H1 (cell line): ENCODE measurements at regions not wholly inside any gene's neighbourhood (a gene's known extent, or its start where the extent isn't known, plus 50 kb on each side); places are given as distances from the start of the nearest gene placed in this dataset.

ENCODE experiments used
- ATF3 ChIP-seq: IDR thresholded peaks from 2 replicates; pipeline ENCODE4 v1.6.1; 2011; ENCODE audit warnings: low read depth, mild to moderate bottlenecking, low read length; ENCODE audit not compliant: insufficient read depth
- CBX5 ChIP-seq: fragments of 300-800, 300-1000 bp; sonication (generic); IDR thresholded peaks from 2 replicates; pipeline ENCODE4 v1.7.1; 2016; ENCODE audit warnings: antibody characterized with exemption, low read length, low read depth
- CEBPB ChIP-seq: IDR thresholded peaks from 2 replicates; pipeline ENCODE4 v1.6.1; 2012; ENCODE audit warnings: low read depth, low read length
- CREB1 ChIP-seq: IDR thresholded peaks from 2 replicates; pipeline ENCODE4 v1.6.1; 2012; ENCODE audit warnings: inconsistent platforms
- CTCF ChIP-seq, 3 experiments: IDR thresholded peaks; 1 replicate in 2 of 3; 2 replicates in 1 of 3; pipeline versions ENCODE4 v1.5.1 to v1.6.1; 2011; ENCODE audit warnings: low read length in 3 of 3, mild to moderate bottlenecking in 3 of 3, inconsistent platforms in 2 of 3, low read depth in 1 of 3, moderate library complexity in 1 of 3; ENCODE audit not compliant: insufficient read depth in 1 of 3; ENCODE audit errors: control extremely low read depth in 1 of 3
- EZH2 ChIP-seq: fragments of 200-600 bp; sonication (generic); IDR thresholded peaks from 2 replicates; pipeline ENCODE4 v1.7.1; 2012; ENCODE audit warnings: low read depth, mild to moderate bottlenecking, moderate library complexity, low read length, inconsistent platforms; ENCODE audit not compliant: severe bottlenecking
- GTF2F1 ChIP-seq: IDR thresholded peaks from 2 replicates; pipeline ENCODE4 v1.6.1; 2012; ENCODE audit warnings: low read depth, low read length, improper control_type of control experiment, borderline replicate concordance
- JUN ChIP-seq: IDR thresholded peaks from 2 replicates; pipeline ENCODE4 v1.6.1; 2011; ENCODE audit warnings: low read depth, mild to moderate bottlenecking, improper control_type of control experiment, low read length
- KDM1A ChIP-seq: fragments of 200-600, 300-600 bp; sonication (generic); IDR thresholded peaks from 2 replicates; pipeline ENCODE4 v1.7.1; 2016; ENCODE audit warnings: mild to moderate bottlenecking, low read length, borderline replicate concordance
- POLR2AphosphoS5 ChIP-seq: IDR thresholded peaks from 2 replicates; pipeline ENCODE4 v1.6.1; 2011; ENCODE audit warnings: low read depth, low read length
- RAD21 ChIP-seq, 2 experiments: IDR thresholded peaks in 1 of 2; conservative IDR thresholded peaks in 1 of 2; 2 replicates each; pipeline ENCODE4 v1.6.1; 2011; ENCODE audit warnings: low read depth in 2 of 2, low read length in 2 of 2, improper control_type of control experiment in 1 of 2, inconsistent platforms in 1 of 2, mild to moderate bottlenecking in 1 of 2, moderate library complexity in 1 of 2
- SP4 ChIP-seq: IDR thresholded peaks from 2 replicates; pipeline ENCODE4 v1.6.1; 2012; ENCODE audit warnings: low read length, inconsistent platforms
- YY1 ChIP-seq: IDR thresholded peaks from 2 replicates; pipeline ENCODE4 v1.6.1; 2011; ENCODE audit warnings: low read depth, mild to moderate bottlenecking, low read length
- ZNF274 ChIP-seq: IDR thresholded peaks from 2 replicates; pipeline ENCODE4 v1.7.0; 2012; ENCODE audit warnings: low read length, borderline replicate concordance; ENCODE audit errors: extremely low read depth

GRCh38 chr13:88162076-88162702, 491.0 kb downstream of the SLITRK5 start:
- TF ChIP-seq EZH2 (no peak), CREB1 (no peak), POLR2AphosphoS5 (no peak), CTCF (IDR thresholded peaks at IDR 0.05; ENCODE audit: control extremely low read depth in 1 of 3, insufficient read depth in 1 of 3, low read depth in 1 of 3, low read length in 3 of 3) (no peak), CEBPB (no peak), CBX5 (no peak), SP4 (no peak), GTF2F1 (no peak), JUN (no peak), RAD21 (IDR thresholded peaks at IDR 0.05 in 1 of 2, conservative IDR thresholded peaks at IDR 0.05 in 1 of 2; ENCODE audit: low read depth in 2 of 2, low read length in 2 of 2) (no peak), ZNF274 (no peak), ATF3 (no peak), KDM1A (no peak), YY1 (no peak)
